Endodermal cell (in vitro differentiated cells): ENCODE measurements at regions not wholly inside any gene's neighbourhood (a gene's known extent, or its start where the extent isn't known, plus 50 kb on each side); places are given as distances from the start of the nearest gene placed in this dataset.

Source experiments
- DNase-seq: peaks from one replicate; pipeline ENCODE4 v3.0.0-alpha.2; 2017
- H3K27ac ChIP-seq: 2 replicates; pipeline ENCODE4 v1.5.1; 2013; ENCODE audit warnings: mild to moderate bottlenecking, low read depth, low read length, moderate library complexity
- H3K27me3 ChIP-seq: 2 replicates; pipeline ENCODE4 v1.6.1; 2013; ENCODE audit warnings: mild to moderate bottlenecking, low read length, moderate library complexity; ENCODE audit not compliant: insufficient read depth, control insufficient read depth, poor library complexity, severe bottlenecking
- H3K36me3 ChIP-seq: 2 replicates; pipeline ENCODE4 v1.7.0; 2013; ENCODE audit warnings: mild to moderate bottlenecking, low read length, moderate library complexity; ENCODE audit not compliant: control insufficient read depth, insufficient read depth
- H3K4me1 ChIP-seq: one replicate; pipeline ENCODE4 v1.7.0; 2013; ENCODE audit warnings: low read length; ENCODE audit not compliant: control insufficient read depth, insufficient read depth
- H3K4me3 ChIP-seq: 2 replicates; pipeline ENCODE4 v1.5.1; 2013; ENCODE audit warnings: mild to moderate bottlenecking, low read length, moderate library complexity
- H3K9ac ChIP-seq: 2 replicates; pipeline ENCODE4 v1.6.1; 2013; ENCODE audit warnings: mild to moderate bottlenecking, low read length, moderate library complexity; ENCODE audit not compliant: poor library complexity, severe bottlenecking; ENCODE audit errors: extremely low read depth
- H3K9me3 ChIP-seq: 2 replicates; pipeline ENCODE4 v1.6.1; 2013; ENCODE audit warnings: mild to moderate bottlenecking, low read length, moderate library complexity; ENCODE audit not compliant: control insufficient read depth
- H3K27ac Mint-ChIP-seq: 2 replicates; pipeline ENCODE4 v1.8.0; 2020; ENCODE audit warnings: mixed read lengths
- H3K27me3 Mint-ChIP-seq: 2 replicates; pipeline ENCODE4 v1.8.0; 2021; ENCODE audit warnings: mild to moderate bottlenecking, mixed read lengths; ENCODE audit not compliant: insufficient read depth
- H3K36me3 Mint-ChIP-seq: 2 replicates; pipeline ENCODE4 v1.8.0; 2020; ENCODE audit warnings: low read depth, mixed read lengths
- H3K4me1 Mint-ChIP-seq: 2 replicates; pipeline ENCODE4 v1.8.0; 2020; ENCODE audit warnings: mixed read lengths
- H3K4me3 Mint-ChIP-seq: 2 replicates; pipeline ENCODE4 v1.8.0; 2020; ENCODE audit warnings: mild to moderate bottlenecking, moderate library complexity, mixed read lengths
- H3K9me3 Mint-ChIP-seq: 2 replicates; pipeline ENCODE4 v1.8.0; 2020; ENCODE audit warnings: mild to moderate bottlenecking, mixed read lengths
- CTCF ChIP-seq: fragments of 200-600 bp; sonication (generic); conservative IDR thresholded peaks from 2 replicates; pipeline ENCODE4 v1.5.0; 2021; ENCODE audit warnings: antibody characterized with exemption, mild to moderate bottlenecking
- WGBS, 2 experiments: methylation state at CpG; one replicate each; pipeline versions ENCODE4 v1.1.5 to v1.1.7; 2013; ENCODE audit warnings: missing lambda C conversion rate in 2 of 2, mixed read lengths in 1 of 2; ENCODE audit not compliant: insufficient coverage in 1 of 2, insufficient read length in 1 of 2; 5-methylcytosine and 5-hydroxymethylcytosine counted together

- no peak for DNase-seq
- Mint-ChIP-seq H3K27ac (no peak overlapping the region), H3K27me3 (no peaks in the 10 kb centered on the region), H3K4me1 (no peaks in the 10 kb centered on the region), H3K4me3 (no peak overlapping the region), H3K36me3 (no peaks in the 10 kb centered on the region), H3K9me3 (no peaks in the 10 kb centered on the region)
- no peaks in the 10 kb centered on the region for H3K4me1 ChIP-seq
- no peaks in the 10 kb centered on the region for H3K9me3 ChIP-seq
- no peak overlapping the region for H3K9ac ChIP-seq
- H3K36me3 ChIP-seq = no peaks in the 10 kb centered on the region
- no peak for TF ChIP-seq CTCF
- WGBS, 2 experiments = 78 to 86% methylated on average over 1 of the region's 1 CpG
- H3K27me3 ChIP-seq = no peaks in the 10 kb centered on the region
- no peak overlapping the region for H3K4me3 ChIP-seq
- no peak overlapping the region for H3K27ac ChIP-seq
Measured at GRCh38 chr12:90260136-90260535, 551.5 kb upstream of the ATP2B1 start.

- Histone ChIP-seq H3K27me3 (no peaks in the 10 kb centered on the region), H3K4me1 (no peaks in the 10 kb centered on the region), H3K9ac (no peak overlapping the region), H3K36me3 (no peaks in the 10 kb centered on the region), H3K27ac (no peak overlapping the region), H3K9me3 (no peaks in the 10 kb centered on the region), H3K4me3 (no peak overlapping the region)
- WGBS, 2 experiments = 87 to 90% methylated on average over 3 to 4 of the region's 4 CpGs
- no peaks in the 10 kb centered on the region for H3K27me3 Mint-ChIP-seq
- H3K36me3 Mint-ChIP-seq = no peaks in the 10 kb centered on the region
- no peak overlapping the region for H3K4me3 Mint-ChIP-seq
- no peak for TF ChIP-seq CTCF
- no peak overlapping the region for H3K27ac Mint-ChIP-seq
- H3K4me1 Mint-ChIP-seq = no peaks in the 10 kb centered on the region
- H3K9me3 Mint-ChIP-seq = no peaks in the 10 kb centered on the region
- no peak for DNase-seq
Measured at GRCh38 chr12:90257927-90258624, 549.4 kb upstream of the ATP2B1 start.

GRCh38 chr12:90254796-90255195 is 546.2 kb upstream of the ATP2B1 start:
- no peaks in the 10 kb centered on the region for H3K9me3 Mint-ChIP-seq
- no peaks in the 10 kb centered on the region for H3K27me3 Mint-ChIP-seq
- no peaks in the 10 kb centered on the region for H3K36me3 Mint-ChIP-seq
- Histone ChIP-seq H3K4me1 (no peaks in the 10 kb centered on the region), H3K9me3 (no peaks in the 10 kb centered on the region), H3K9ac (no peak overlapping the region), H3K36me3 (no peaks in the 10 kb centered on the region), H3K27me3 (peaks cover 5% of the 10 kb centered on the region), H3K27ac (no peak overlapping the region), H3K4me3 (no peak overlapping the region)
- no peaks in the 10 kb centered on the region for H3K4me1 Mint-ChIP-seq
- TF ChIP-seq CTCF = no peak
- no peak overlapping the region for H3K4me3 Mint-ChIP-seq
- H3K27ac Mint-ChIP-seq = no peak overlapping the region
- no peak for DNase-seq
